ENCODE measurements at regions not wholly inside any gene's neighbourhood (a gene's known extent, or its start where the extent isn't known, plus 50 kb on each side); places are given as distances from the start of the nearest gene placed in this dataset.

DNA sequence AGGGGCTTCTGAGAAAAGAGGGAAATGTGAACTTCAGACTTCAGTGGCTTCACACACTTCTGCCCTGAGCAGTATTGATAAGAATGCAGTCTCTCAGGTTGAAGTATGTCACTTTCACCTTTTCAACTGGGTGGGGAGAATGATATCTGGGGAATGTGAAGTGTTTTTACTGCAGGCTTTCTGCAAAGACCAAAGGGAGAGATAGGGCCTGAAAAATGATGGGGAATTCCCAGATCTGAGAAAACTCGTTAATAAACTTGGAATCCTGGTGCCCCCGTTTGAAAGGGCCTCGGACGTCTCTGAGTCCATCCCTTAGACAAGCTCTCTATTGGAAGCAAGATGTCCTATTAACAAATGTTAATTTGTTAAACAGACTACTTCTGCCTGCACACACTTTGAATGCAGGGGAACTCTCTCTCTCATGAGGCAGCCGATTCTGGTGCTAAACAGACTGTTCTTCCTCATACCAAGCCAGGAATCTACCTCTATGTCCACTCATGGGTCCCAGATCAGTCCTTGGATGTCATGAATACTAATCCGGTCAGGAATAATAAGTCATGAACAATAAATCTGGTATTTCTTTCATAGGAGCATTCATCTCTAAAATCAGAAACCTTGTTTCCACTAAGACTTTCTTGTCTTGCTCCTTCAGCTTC, 193.6 kb downstream of the JCAD start:
- TF ChIP-seq, protein P1, sequence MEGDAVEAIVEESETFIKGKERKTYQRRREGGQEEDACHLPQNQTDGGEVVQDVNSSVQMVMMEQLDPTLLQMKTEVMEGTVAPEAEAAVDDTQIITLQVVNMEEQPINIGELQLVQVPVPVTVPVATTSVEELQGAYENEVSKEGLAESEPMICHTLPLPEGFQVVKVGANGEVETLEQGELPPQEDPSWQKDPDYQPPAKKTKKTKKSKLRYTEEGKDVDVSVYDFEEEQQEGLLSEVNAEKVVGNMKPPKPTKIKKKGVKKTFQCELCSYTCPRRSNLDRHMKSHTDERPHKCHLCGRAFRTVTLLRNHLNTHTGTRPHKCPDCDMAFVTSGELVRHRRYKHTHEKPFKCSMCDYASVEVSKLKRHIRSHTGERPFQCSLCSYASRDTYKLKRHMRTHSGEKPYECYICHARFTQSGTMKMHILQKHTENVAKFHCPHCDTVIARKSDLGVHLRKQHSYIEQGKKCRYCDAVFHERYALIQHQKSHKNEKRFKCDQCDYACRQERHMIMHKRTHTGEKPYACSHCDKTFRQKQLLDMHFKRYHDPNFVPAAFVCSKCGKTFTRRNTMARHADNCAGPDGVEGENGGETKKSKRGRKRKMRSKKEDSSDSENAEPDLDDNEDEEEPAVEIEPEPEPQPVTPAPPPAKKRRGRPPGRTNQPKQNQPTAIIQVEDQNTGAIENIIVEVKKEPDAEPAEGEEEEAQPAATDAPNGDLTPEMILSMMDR (conservative IDR thresholded peaks at IDR 0.05; ENCODE audit: low read length), result no peak
- no peak for TF ChIP-seq EZH2phosphoT487 (IDR thresholded peaks at IDR 0.05; ENCODE audit: borderline replicate concordance)

Data from Loucy (cell line).